Left forelimb (tissue), 1 donor: ENCODE measurements at regions not wholly inside any gene's neighbourhood (a gene's known extent, or its start where the extent isn't known, plus 50 kb on each side); places are given as distances from the start of the nearest gene placed in this dataset.

Source experiments
- DNase-seq: peaks from one replicate; pipeline ENCODE4 v3.0.0-alpha.2; 2018; ENCODE audit warnings: low spot score

- no peak for DNase-seq
Observed at GRCh38 chr6:2502998-2503674, 247.6 kb downstream of the MYLK4 start.

DNA sequence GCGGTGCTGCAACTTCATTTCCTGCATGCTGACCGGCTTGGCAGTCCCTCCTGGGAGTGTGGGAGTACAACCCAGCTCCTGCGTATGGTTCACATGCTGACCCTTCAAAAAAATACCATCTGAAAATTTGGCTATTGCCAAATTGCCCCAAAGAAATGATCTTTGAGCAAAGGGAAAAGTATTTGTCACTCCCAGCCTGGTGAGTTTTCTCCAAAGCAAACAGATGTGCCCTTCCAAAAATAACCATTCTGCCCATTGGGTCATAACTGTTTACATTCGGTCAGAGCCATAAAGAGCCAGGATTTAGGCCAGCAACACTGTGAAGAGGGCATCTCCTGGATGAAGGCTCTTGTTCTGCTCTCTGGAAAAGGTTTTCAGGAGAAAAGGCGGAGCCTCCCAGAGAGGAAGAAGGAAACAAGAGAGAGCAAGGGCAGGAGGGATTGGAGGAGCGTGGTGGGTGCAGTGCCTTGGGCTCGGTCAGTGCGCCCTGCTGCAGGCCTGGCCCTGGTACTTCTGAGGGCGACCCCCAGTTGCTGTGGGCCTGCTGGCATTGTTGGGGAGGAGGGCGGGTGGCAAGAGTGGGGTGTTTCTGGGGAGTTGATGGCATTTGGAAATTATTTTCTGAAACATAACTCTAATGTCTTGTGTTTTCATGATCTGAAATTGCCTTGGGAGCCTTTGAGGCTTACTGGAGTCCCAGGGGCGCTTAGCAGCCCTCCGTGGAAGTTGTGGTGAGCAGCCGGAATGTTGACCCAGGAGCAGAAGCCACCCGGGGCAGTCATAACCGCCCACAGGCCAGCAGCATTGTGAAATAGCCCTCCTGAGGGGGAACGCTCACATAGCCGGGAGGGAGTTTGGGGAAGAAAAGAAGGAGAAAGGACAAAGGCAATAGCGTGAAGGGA, 248.4 kb downstream of the MYLK4 start:
- DNase-seq, result no peak

DNA sequence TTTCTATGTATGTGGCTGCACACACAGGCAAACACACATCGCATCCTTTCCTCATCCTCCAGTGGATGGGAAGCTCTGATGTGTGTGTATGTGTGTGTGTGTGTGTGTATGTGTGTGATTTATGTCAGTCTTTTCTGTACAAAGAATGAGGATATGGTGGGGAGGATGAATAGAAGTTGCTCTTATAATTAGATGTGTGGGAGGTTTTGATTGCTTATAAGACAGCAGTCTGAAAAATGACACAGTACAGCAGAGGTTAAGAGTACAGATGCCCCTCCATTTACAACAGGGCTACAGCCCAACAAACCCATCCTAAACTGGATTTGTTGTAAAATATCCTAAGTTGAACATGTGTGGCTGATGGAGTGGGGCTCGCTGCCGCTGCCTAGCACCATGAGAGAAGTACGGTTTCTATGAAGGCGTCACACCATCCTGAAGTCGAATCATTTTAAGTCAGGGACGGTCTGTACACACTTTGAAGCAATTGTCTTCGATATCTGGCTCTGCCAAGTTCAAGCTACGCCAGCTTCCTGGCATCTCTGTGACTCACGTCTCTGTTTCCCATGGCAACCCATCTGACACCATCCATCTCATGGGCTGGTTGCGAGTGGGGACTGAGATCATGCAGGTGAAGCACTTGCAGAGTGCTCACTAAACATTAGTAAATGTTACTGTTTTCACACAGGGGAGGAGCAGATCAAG, 252.6 kb downstream of the MYLK4 start:
- no peak for DNase-seq

DNA sequence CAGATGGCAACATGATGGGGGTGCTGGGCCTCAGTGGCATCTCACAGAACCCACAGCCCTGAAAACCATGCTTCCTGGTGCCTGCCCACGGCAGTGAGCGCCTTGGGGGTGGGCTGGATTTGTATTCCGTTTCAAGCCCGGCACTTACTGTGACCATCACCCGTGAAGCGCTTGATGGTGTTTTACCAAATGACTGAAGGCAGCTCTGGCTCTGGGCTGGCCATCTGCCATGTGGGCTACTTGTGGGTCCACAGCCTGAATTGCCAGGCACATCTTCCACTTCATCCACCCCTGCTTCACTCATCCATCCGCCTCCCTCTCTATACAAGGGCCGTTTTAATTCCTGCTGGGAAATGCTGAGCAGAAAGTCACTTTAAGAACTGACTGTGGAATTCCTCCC, 250.9 kb upstream of the GMDS start:
- no peak for DNase-seq

- no peak for DNase-seq
Observed at GRCh38 chr6:2492686-2493523, 247.5 kb upstream of the GMDS start.

- DNase-seq, result no peak
Observed at GRCh38 chr6:2491137-2491536, 245.7 kb upstream of the GMDS start.

GRCh38 chr6:2488578-2488977, 243.2 kb upstream of the GMDS start:
- no peak for DNase-seq

- DNase-seq, result no peak
Observed at GRCh38 chr6:2485116-2485515, 239.7 kb upstream of the GMDS start.

DNA sequence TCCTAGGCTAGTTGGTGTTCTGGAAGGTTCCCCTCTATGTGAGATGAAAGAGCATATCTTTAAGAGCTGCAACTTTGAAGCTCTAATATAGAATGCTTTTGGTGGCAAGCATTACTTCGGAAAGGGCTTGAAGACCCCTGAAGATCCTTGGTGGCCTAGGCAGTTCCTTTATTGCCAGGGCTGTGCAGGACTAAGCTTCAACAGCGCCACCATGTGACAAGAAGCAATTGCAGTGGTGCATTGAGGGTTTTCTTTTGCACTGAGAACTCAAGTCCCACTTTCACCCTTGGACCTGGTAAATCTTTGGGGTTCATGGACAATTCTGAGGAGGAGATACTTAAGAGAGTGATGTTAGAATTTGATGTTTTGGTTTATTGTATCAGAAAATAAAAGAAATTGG, 237.4 kb upstream of the GMDS start:
- DNase-seq, result no peak

- no peak for DNase-seq
Observed at GRCh38 chr6:2481307-2481706, 235.9 kb upstream of the GMDS start.

DNA sequence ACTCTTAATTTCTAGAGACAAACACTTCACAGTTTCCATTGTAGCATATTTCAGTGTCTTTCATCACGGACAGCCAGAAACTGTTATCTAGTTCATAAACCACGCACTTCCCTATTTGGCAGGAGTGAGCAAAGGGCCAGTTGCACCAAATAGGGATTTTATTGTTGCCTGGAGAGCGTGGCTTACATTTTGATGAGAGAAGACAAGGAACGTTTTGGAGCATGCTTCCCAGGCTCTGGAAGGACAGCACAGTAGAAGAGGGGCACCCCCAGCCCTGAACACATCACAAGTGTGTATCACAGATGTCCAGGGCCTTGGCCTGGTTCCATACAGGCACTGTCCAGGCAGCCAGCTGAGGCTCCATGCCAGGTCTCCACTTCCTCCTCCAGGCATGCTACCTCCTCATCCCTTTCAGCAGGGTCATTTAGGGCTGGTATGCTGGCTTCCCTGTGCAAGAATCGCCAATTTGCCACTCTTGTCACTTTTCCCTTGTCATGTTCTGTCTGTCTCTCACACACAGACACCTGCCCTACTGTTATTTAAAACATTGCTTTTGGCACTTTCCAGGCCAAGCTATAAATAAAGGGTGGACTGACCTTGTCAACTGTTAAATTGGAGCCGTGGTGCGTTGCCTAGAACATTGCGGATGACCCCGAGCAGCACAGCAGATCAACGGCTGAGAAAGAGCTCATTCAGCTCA, 235.0 kb upstream of the GMDS start:
- DNase-seq, result no peak

GRCh38 chr6:2478200-2478599, 232.8 kb upstream of the GMDS start:
- DNase-seq, result no peak

DNA sequence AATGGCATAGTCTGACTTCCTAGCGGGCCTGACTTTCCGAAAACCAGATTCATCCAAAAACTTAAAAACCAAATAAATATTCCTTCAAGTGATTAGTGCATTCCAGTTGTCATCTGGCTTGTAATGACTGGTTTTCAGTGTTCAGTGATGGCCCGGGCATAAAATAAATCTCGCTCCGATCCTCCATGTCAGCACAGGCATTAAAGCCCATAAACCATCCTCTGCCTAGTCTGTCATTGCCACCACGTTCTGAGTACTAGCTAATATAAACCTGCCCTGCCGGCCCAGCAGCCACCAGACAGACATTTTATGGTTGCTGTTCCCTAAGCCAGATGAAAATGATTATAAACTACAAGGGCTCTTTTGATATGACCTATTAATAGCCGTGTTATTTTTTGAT, 232.3 kb upstream of the GMDS start:
- DNase-seq, result no peak

DNA sequence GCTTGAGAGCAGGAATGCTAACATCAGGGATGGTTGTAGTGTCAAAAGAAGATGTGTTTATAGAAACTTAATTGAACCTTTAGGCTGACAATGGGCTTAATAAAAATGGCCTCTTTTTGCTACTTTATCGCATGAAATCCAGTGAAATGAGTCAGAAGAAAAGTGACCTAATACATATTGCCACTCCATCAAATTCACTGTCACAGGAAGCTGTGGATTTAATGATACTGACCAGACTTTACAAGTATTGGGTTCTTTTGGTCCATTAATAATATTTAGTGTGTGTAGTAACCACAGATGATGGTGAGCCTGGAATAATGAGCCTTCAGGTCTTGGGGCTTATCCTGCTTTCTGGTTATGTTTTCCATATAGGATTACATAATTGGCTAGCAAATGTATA, 231.8 kb upstream of the GMDS start:
- DNase-seq, result no peak

GRCh38 chr6:2476376-2476775, 231.0 kb upstream of the GMDS start:
- DNase-seq, result no peak

DNA sequence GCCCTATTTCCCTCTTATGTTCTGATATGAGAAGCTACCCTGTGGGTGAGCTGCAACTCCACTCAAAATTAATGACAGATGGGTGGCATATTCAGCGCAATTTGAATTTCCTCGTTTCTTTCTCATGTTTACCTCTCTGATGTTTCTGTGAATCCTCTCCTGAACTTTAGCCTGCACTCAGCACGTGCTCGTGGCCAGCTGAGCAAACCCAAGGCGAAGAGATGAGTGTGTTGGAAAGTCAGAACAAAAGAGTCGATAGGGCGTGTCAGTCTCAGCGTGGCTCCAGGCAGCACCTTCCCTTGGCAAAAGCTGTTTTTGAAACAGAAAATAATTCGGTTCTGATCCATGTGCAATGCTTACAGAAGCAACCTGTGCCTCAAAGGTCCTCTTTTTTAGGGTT, 226.1 kb upstream of the GMDS start:
- no peak for DNase-seq

- DNase-seq, result no peak
Observed at GRCh38 chr6:2469428-2469827, 224.0 kb upstream of the GMDS start.

GRCh38 chr6:2468601-2468955, 223.2 kb upstream of the GMDS start:
- DNase-seq, result no peak

- DNase-seq, result no peak
Observed at GRCh38 chr6:2467929-2468600, 222.7 kb upstream of the GMDS start.

GRCh38 chr6:2465336-2465735, 219.9 kb upstream of the GMDS start:
- DNase-seq, result no peak

- DNase-seq, result no peak
Observed at GRCh38 chr6:2464641-2465040, 219.2 kb upstream of the GMDS start.
